Keratinocyte (primary cell): ENCODE measurements at regions not wholly inside any gene's neighbourhood (a gene's known extent, or its start where the extent isn't known, plus 50 kb on each side); places are given as distances from the start of the nearest gene placed in this dataset.

Experiments
- DNase-seq: peaks from one replicate; pipeline ENCODE4 v3.0.0-alpha.2; 2011; ENCODE audit warnings: low read depth, missing footprints, low spot score
- FAIRE-seq: peaks from 2 replicates; lab custom pipeline; 2011; peaks lifted over from hg19 to GRCh38; lab: Jason Lieb, UNC
- H2AFZ ChIP-seq: 2 replicates; pipeline ENCODE4 v1.6.0; 2012; ENCODE audit warnings: low read length, control low read depth, inconsistent platforms; ENCODE audit not compliant: control insufficient read depth
- H3K27ac ChIP-seq: 2 replicates; pipeline ENCODE4 v1.5.1; 2011; ENCODE audit warnings: low read length; ENCODE audit not compliant: control insufficient read depth, insufficient read depth
- H3K27me3 ChIP-seq: 3 replicates; pipeline ENCODE4 v1.6.0; 2011; ENCODE audit warnings: low read length; ENCODE audit not compliant: control insufficient read depth, insufficient read depth; ENCODE audit errors: extremely low read depth
- H3K36me3 ChIP-seq, 2 experiments: 2 replicates in 1 of 2; 3 replicates in 1 of 2; pipeline ENCODE4 v1.5.1; 2011; ENCODE audit warnings: low read length in 2 of 2, mild to moderate bottlenecking in 1 of 2; ENCODE audit not compliant: control insufficient read depth in 2 of 2, insufficient read depth in 2 of 2; ENCODE audit errors: extremely low read depth in 1 of 2
- H3K4me1 ChIP-seq: 3 replicates; pipeline ENCODE4 v1.5.1; 2011; ENCODE audit warnings: low read length; ENCODE audit not compliant: control insufficient read depth, insufficient read depth; ENCODE audit errors: extremely low read depth
- H3K4me2 ChIP-seq: 3 replicates; pipeline ENCODE4 v1.6.0; 2011; ENCODE audit warnings: low read depth, low read length; ENCODE audit not compliant: control insufficient read depth, insufficient read depth; ENCODE audit errors: extremely low read depth
- H3K4me3 ChIP-seq, 3 experiments: fragments of 200-600 bp in 1 of 3; sonication (generic) in 1 of 3; 2 replicates in 2 of 3; 3 replicates in 1 of 3; pipeline ENCODE4 v1.5.1; 2011 to 2016; ENCODE audit warnings: low read length in 3 of 3, mild to moderate bottlenecking in 3 of 3, control low read depth in 2 of 3, inconsistent platforms in 1 of 3, low read depth in 1 of 3, mixed read lengths in 1 of 3, mixed run types in 1 of 3, moderate library complexity in 1 of 3; ENCODE audit not compliant: control insufficient read depth in 2 of 3, insufficient read depth in 2 of 3; ENCODE audit errors: extremely low read depth in 1 of 3
- H3K79me2 ChIP-seq: 2 replicates; pipeline ENCODE4 v1.6.0; 2012; ENCODE audit warnings: low read length; ENCODE audit not compliant: control insufficient read depth, insufficient read depth
- H3K9ac ChIP-seq: 3 replicates; pipeline ENCODE4 v1.6.0; 2011; ENCODE audit warnings: low read length; ENCODE audit not compliant: control insufficient read depth, insufficient read depth; ENCODE audit errors: extremely low read depth
- H3K9me1 ChIP-seq: 3 replicates; pipeline ENCODE4 v1.6.0; 2011; ENCODE audit warnings: low read length; ENCODE audit not compliant: control insufficient read depth, insufficient read depth; ENCODE audit errors: extremely low read depth
- H3K9me3 ChIP-seq: 2 replicates; pipeline ENCODE4 v1.5.1; 2012; ENCODE audit warnings: low read depth, low read length; ENCODE audit not compliant: control insufficient read depth
- H4K20me1 ChIP-seq: 3 replicates; pipeline ENCODE4 v1.6.0; 2011; ENCODE audit warnings: low read length; ENCODE audit not compliant: control insufficient read depth, insufficient read depth; ENCODE audit errors: extremely low read depth
- CTCF ChIP-seq, 3 experiments: IDR thresholded peaks in 1 of 3; conservative IDR thresholded peaks in 1 of 3; optimal IDR thresholded peaks in 1 of 3; 2 replicates in 2 of 3; 3 replicates in 1 of 3; pipeline versions ENCODE3 to v1.5.1; 2011; ENCODE audit warnings: low read length in 3 of 3, mild to moderate bottlenecking in 3 of 3, moderate library complexity in 2 of 3, control low read depth in 1 of 3, inconsistent platforms in 1 of 3; ENCODE audit not compliant: insufficient read depth in 2 of 3; ENCODE audit errors: extremely low read depth in 1 of 3
- EZH2 ChIP-seq: IDR thresholded peaks from one replicate; pipeline ENCODE4 v1.6.1; 2012; ENCODE audit warnings: inconsistent platforms, mild to moderate bottlenecking, low read length, moderate library complexity
- dilution Hi-C: fragments of 300-500 bp; cut with MboI; formaldehyde crosslinking; loops from one replicate; pipeline ENCODE4 v1.7.0; 2020; ENCODE audit warnings: low sequenced_read_pairs; ENCODE audit not compliant: extremely low pct_ligation_motif_present

GRCh38 chrX:65127842-65128241, 151.6 kb upstream of the ZC4H2 start:
- FAIRE-seq (no peak), DNase-seq (no peak)
- dilution Hi-C loops = no loop called here
- TF ChIP-seq EZH2 = no peak
- TF ChIP-seq CTCF (optimal IDR thresholded peaks at IDR 0.05 in 1 of 3, IDR thresholded peaks at IDR 0.05 in 1 of 3, conservative IDR thresholded peaks at IDR 0.05 in 1 of 3; ENCODE audit: extremely low read depth in 1 of 3, insufficient read depth in 2 of 3, low read length in 3 of 3) = no peak
- no peak overlapping the region for H3K27ac ChIP-seq
- H2AFZ ChIP-seq = no peak overlapping the region
- no peaks in the 10 kb centered on the region for H3K9me1 ChIP-seq
- H3K9ac ChIP-seq = no peak overlapping the region
- H3K9me3 ChIP-seq = no peaks in the 10 kb centered on the region
- H3K4me3 ChIP-seq = no peak overlapping the region
- no peaks in the 10 kb centered on the region for H4K20me1 ChIP-seq
- no peaks in the 10 kb centered on the region for H3K36me3 ChIP-seq
- no peaks in the 10 kb centered on the region for H3K79me2 ChIP-seq
- no peaks in the 10 kb centered on the region for H3K4me1 ChIP-seq
- H3K4me2 ChIP-seq = no peak overlapping the region
- no peaks in the 10 kb centered on the region for H3K27me3 ChIP-seq

- no peak overlapping the region for H2AFZ ChIP-seq
- H3K9ac ChIP-seq = no peak overlapping the region
- H3K27ac ChIP-seq = no peak overlapping the region
- H3K9me3 ChIP-seq = peaks cover 5% of the 10 kb centered on the region
- no peaks in the 10 kb centered on the region for H3K27me3 ChIP-seq
- H4K20me1 ChIP-seq = no peaks in the 10 kb centered on the region
- DNase-seq = no peak
- H3K9me1 ChIP-seq = no peaks in the 10 kb centered on the region
- TF ChIP-seq EZH2 (no peak), CTCF (optimal IDR thresholded peaks at IDR 0.05 in 1 of 3, IDR thresholded peaks at IDR 0.05 in 1 of 3, conservative IDR thresholded peaks at IDR 0.05 in 1 of 3; ENCODE audit: extremely low read depth in 1 of 3, insufficient read depth in 2 of 3, low read length in 3 of 3) (no peak)
- dilution Hi-C loops = no loop called here
- no peak overlapping the region for H3K4me3 ChIP-seq
- H3K79me2 ChIP-seq = no peaks in the 10 kb centered on the region
- H3K4me1 ChIP-seq = no peaks in the 10 kb centered on the region
- no peak for FAIRE-seq
- no peak overlapping the region for H3K4me2 ChIP-seq
- H3K36me3 ChIP-seq = no peaks in the 10 kb centered on the region
Measured at GRCh38 chrX:65098851-65099250, 122.6 kb upstream of the ZC4H2 start.
